ENCODE measurements at regions not wholly inside any gene's neighbourhood (a gene's known extent, or its start where the extent isn't known, plus 50 kb on each side); places are given as distances from the start of the nearest gene placed in this dataset.

DNA sequence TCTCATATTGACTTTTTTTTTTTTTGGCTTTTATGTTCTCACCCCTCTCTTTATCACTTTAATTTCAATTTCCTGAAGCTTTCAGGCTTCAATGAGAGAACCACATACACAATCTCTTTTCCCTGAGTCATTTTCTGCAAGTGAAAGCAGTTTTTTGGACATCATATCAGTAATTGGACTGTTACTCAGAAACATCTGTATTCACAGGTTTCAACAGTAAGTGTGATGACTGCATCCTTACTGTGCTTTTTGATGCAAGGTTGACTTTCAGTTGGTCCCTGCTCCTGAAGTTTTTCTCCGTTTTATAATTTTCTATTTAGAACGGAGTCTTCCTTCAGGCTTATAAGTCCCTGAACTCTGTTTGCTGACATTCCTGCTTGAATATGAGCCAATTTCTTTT, 70.5 kb upstream of the CCBE1 start:
- TF ChIP-seq, protein P1, sequence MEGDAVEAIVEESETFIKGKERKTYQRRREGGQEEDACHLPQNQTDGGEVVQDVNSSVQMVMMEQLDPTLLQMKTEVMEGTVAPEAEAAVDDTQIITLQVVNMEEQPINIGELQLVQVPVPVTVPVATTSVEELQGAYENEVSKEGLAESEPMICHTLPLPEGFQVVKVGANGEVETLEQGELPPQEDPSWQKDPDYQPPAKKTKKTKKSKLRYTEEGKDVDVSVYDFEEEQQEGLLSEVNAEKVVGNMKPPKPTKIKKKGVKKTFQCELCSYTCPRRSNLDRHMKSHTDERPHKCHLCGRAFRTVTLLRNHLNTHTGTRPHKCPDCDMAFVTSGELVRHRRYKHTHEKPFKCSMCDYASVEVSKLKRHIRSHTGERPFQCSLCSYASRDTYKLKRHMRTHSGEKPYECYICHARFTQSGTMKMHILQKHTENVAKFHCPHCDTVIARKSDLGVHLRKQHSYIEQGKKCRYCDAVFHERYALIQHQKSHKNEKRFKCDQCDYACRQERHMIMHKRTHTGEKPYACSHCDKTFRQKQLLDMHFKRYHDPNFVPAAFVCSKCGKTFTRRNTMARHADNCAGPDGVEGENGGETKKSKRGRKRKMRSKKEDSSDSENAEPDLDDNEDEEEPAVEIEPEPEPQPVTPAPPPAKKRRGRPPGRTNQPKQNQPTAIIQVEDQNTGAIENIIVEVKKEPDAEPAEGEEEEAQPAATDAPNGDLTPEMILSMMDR (IDR thresholded peaks at IDR 0.05), result no peak
- no peak for TF ChIP-seq EZH2 (IDR thresholded peaks at IDR 0.05; ENCODE audit: borderline replicate concordance, insufficient read depth, low read depth, low read length, poor library complexity, severe bottlenecking)
